HAP-1 (cell line): ENCODE measurements at regions not wholly inside any gene's neighbourhood (a gene's known extent, or its start where the extent isn't known, plus 50 kb on each side); places are given as distances from the start of the nearest gene placed in this dataset.
"Not testable (repeated sequence)": the region's sequence is repeated elsewhere in the genome, so short reads cannot be mapped to it uniquely, and the experiment has no call there.

Source experiments
- DNase-seq, 2 experiments: peaks; one replicate each; pipeline ENCODE4 v3.0.0-alpha.2; 2016 to 2020; ENCODE audit warnings: low spot score in 2 of 2
- H3K27me3 ChIP-seq: fragments of 250-450 bp; sonication (Bioruptor Pico); 2 replicates; pipeline ENCODE4 v1.5.1; 2020; ENCODE audit warnings: low read depth, mild to moderate bottlenecking, moderate library complexity
- H3K36me3 ChIP-seq: fragments of 250-450 bp; sonication (Bioruptor Pico); replicated peaks from 2 replicates; pipeline ENCODE4 v1.5.1; 2020; ENCODE audit warnings: mild to moderate bottlenecking
- H3K4me1 ChIP-seq: fragments of 250-450 bp; sonication (Bioruptor Pico); 2 replicates; pipeline ENCODE4 v1.5.1; 2020; ENCODE audit warnings: mild to moderate bottlenecking
- H3K4me3 ChIP-seq: fragments of 250-450 bp; sonication (Bioruptor Pico); 2 replicates; pipeline ENCODE4 v1.5.1; 2020; ENCODE audit warnings: mild to moderate bottlenecking, moderate library complexity
- H3K9me3 ChIP-seq: fragments of 250-450 bp; sonication (Bioruptor Pico); 2 replicates; pipeline ENCODE4 v1.5.1; 2020; ENCODE audit warnings: mild to moderate bottlenecking, moderate library complexity
- in situ Hi-C: fragments of 300-500 bp; cut with MboI; formaldehyde crosslinking; loops from 3 replicates; pipeline ENCODE4 v1.14.3; 2020; ENCODE audit warnings: low sequenced_read_pairs, inconsistent platforms, mixed read lengths

DNA sequence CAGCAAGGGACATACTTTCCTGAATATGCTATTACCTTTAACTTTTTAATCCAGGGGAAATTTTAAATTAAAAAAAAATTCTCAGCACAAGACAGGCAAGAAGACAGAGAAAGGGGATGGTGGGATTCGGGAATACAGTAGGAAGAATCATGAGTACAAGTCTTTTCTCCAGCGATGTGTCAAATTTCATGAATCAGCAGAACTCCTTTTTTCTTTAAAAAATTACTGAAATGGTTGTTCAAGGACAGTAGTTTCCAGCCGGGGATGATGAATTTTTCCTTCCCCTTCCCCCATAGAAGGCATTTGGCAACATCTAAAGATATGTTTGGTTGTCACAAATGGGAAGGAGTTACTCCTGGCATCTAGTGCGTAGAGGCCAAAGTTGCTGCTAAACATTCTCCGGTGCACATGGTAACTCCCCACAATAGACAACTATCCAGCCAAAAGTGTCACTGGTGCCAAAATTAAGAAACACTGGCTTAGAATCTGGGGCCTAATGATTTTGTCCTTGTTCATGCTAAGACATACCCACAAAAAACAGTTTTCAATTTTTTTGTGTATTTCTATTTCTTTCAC is 450.2 kb downstream of the CBLN4 start:
- in situ Hi-C loops: no loop called here
- Histone ChIP-seq H3K36me3 (no peaks in the 10 kb centered on the region), H3K9me3 (no peaks in the 10 kb centered on the region), H3K4me3 (no peak overlapping the region), H3K4me1 (no peaks in the 10 kb centered on the region), H3K27me3 (no peaks in the 10 kb centered on the region)
- no peak for DNase-seq

DNA sequence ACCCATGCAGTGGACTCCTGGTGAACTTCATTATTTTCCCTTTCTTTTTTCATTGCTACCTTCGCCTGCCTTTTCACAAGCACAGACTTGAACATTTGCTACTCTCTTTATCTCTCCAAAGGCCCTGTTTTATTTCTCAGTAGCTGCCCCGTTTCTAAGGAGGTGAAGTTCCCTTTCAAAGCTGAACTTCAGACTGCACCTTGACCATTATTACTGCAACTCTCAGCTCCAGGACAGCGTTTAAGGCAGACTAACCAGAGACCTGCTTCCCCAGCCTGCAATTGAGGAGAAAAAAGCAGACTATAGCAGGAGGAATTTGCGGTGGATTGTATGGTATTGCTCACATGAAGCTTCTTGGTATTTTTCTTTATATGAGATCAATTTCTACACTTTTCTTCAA is 460.7 kb downstream of the CBLN4 start:
- Histone ChIP-seq H3K9me3 (no peaks in the 10 kb centered on the region), H3K4me3 (no peak overlapping the region), H3K36me3 (no peaks in the 10 kb centered on the region), H3K27me3 (no peaks in the 10 kb centered on the region), H3K4me1 (no peaks in the 10 kb centered on the region)
- DNase-seq: no peak
- in situ Hi-C loops: no loop called here

DNA sequence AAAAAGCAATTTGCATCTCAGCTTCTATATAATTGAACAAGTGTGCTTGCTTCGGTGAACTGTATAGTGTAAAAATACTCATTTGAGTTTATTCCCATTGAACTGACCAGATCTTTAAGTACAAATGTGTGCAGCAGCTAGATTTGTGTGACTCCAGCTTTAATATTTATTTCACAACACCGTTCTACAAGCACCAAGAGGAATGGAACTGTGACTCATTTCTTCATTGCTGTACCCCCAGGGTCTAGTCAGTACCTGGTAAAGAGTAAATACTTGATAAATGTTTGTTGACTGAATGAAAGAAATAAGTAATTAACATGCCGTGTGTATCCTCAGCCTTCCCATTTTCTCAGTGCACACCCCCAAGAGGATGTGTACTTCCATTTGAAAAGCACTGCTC is 464.8 kb downstream of the CBLN4 start:
- in situ Hi-C loops: no loop called here
- Histone ChIP-seq H3K4me3 (no peak overlapping the region), H3K9me3 (no peaks in the 10 kb centered on the region), H3K27me3 (no peaks in the 10 kb centered on the region), H3K4me1 (no peaks in the 10 kb centered on the region), H3K36me3 (no peaks in the 10 kb centered on the region)
- no peak for DNase-seq

DNA sequence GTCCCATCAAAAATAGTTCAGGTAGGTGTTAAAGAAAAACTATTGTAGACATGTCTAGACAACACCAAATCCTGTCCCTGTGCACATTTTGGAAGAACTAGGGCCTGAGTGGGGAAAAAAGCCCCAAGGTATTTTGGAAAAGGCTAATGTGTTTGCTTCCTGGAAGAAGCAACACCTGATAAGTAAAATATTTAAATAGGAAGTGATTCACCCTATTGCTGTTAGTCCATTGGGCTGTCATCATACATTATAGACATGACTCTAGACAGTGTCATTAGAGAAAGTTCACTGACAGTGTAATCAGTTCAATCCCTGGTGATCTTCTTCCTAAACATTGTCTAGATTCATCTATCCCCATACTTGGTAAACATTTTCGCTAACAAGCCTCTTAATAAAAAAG is 465.3 kb downstream of the CBLN4 start:
- Histone ChIP-seq H3K27me3 (no peaks in the 10 kb centered on the region), H3K4me1 (no peaks in the 10 kb centered on the region), H3K36me3 (no peaks in the 10 kb centered on the region), H3K9me3 (no peaks in the 10 kb centered on the region), H3K4me3 (no peak overlapping the region)
- in situ Hi-C loops: no loop called here
- DNase-seq: no peak

GRCh38 chr20:55538261-55538908 is 466.9 kb downstream of the CBLN4 start:
- H3K4me1 ChIP-seq: no peaks in the 10 kb centered on the region
- no peaks in the 10 kb centered on the region for H3K9me3 ChIP-seq
- H3K36me3 ChIP-seq: no peaks in the 10 kb centered on the region
- no peak overlapping the region for H3K4me3 ChIP-seq
- no peaks in the 10 kb centered on the region for H3K27me3 ChIP-seq
- in situ Hi-C loops: no loop called here
- no peak for DNase-seq

- Histone ChIP-seq H3K9me3 (no peaks in the 10 kb centered on the region), H3K27me3 (no peaks in the 10 kb centered on the region), H3K4me1 (no peaks in the 10 kb centered on the region), H3K4me3 (no peak overlapping the region), H3K36me3 (no peaks in the 10 kb centered on the region)
- in situ Hi-C loops: no loop called here
- no peak for DNase-seq
These were observed 470.0 kb downstream of the CBLN4 start for GRCh38 chr20:55535366-55535765.

- no peak for DNase-seq
- H3K4me1 ChIP-seq: no peaks in the 10 kb centered on the region
- H3K36me3 ChIP-seq: no peaks in the 10 kb centered on the region
- H3K4me3 ChIP-seq: no peak overlapping the region
- no peaks in the 10 kb centered on the region for H3K9me3 ChIP-seq
- in situ Hi-C loops: no loop called here
- H3K27me3 ChIP-seq: no peaks in the 10 kb centered on the region
These were observed 471.7 kb downstream of the CBLN4 start for GRCh38 chr20:55533632-55534031.

DNA sequence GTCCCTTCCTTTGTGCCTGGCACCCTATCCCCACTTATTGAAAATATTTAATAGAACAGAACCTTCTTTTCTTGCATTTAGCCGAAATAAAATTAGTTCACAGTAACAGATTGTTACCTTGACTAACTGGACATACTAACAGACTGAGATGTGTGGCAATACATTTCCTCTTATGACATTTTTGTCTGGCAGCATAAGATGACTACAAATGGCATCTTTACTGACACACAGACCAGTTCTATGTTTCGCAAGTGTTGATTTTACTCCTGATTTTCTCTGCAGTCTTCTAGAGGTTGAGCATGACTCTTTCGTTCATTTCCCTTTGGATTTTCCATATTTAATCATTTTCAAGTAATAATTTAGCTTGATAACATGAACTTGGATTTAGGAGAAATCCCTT is 474.6 kb downstream of the CBLN4 start:
- DNase-seq: no peak
- no peaks in the 10 kb centered on the region for H3K27me3 ChIP-seq
- in situ Hi-C loops: no loop called here
- H3K36me3 ChIP-seq: no peaks in the 10 kb centered on the region
- H3K4me3 ChIP-seq: no peak overlapping the region
- no peaks in the 10 kb centered on the region for H3K4me1 ChIP-seq
- no peaks in the 10 kb centered on the region; the same call in none of the 2 replicates for H3K9me3 ChIP-seq

DNA sequence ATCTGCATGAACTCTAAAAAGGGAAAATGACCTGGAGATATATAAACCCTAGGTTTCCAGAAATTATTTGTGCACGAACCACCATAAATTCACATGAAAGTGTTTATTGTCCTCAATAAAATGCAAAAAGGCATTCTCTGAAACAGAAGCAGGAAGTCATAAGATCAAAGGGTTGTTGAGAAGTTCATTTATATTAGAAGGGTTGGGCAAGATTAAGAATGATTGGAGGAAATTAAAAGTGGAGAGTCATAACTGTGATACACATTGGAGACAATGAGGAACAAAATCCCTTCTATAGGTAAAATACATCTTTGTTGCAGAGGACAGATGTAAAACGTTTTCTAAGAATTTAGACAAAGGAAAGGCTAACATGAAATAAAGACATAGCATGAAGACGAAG is 476.8 kb downstream of the CBLN4 start:
- H3K27me3 ChIP-seq: no peaks in the 10 kb centered on the region
- H3K4me1 ChIP-seq: no peaks in the 10 kb centered on the region
- H3K9me3 ChIP-seq: no peaks in the 10 kb centered on the region; the same call in none of the 2 replicates
- H3K4me3 ChIP-seq: no peak overlapping the region
- in situ Hi-C loops: no loop called here
- H3K36me3 ChIP-seq: no peaks in the 10 kb centered on the region
- no peak for DNase-seq

DNA sequence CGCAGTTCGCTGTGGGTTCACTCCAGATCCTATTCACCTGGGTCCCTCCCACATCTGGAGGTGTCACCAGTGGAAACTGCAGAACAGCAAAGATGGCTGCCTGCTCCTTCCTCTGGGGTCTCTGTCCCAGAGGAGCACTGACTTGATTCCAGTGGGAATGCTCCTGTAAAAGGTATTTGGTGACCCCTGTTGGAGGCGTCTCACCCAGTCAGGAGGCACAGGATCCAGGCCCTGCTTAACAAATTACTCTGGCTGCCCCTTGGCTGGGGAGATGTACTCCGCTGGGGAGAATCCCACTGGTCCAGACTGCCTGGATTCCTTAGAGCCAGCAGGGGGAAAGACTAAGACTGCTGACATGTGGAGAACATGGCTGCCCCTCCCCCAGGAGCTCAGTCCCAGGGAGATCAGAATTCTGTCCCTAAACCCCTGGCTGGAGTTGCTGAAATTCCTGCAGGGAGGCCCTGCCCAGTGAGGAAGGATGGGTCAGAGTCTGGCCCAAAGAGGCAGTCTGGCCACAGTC is 483.0 kb downstream of the CBLN4 start:
- H3K4me3 ChIP-seq: no peak overlapping the region
- no peak for DNase-seq
- no peaks in the 10 kb centered on the region for H3K27me3 ChIP-seq
- in situ Hi-C loops: no loop called here
- H3K4me1 ChIP-seq: no peaks in the 10 kb centered on the region
- H3K36me3 ChIP-seq: no peaks in the 10 kb centered on the region
- H3K9me3 ChIP-seq: no peaks in the 10 kb centered on the region; the same call in 1 of the 2 replicates

- H3K4me3 ChIP-seq, H3K36me3 ChIP-seq, H3K9me3 ChIP-seq, DNase-seq, in situ Hi-C loops, H3K27me3 ChIP-seq, H3K4me1 ChIP-seq: not testable (repeated sequence)
These were observed 487.7 kb downstream of the CBLN4 start for GRCh38 chr20:55517584-55517983.

DNA sequence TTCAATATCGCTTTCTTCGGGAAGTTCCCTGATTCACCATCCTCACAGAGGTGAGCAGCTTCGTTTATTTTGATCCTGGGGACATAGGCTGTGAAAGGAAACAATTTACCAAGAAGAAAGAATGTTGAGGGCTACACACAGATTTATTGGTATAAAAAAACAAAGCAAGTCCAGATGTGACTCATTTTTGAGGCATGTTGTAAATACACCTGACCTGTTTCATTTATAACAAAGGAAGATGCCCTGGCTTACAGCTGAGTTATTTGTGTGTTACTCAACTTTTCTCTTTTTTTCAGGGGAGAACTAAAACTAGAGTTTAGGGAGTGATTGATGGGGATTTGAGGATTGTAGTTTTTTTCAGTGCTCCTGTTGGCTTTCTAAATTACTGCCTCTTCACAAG is 489.5 kb downstream of the CBLN4 start:
- no peaks in the 10 kb centered on the region for H3K36me3 ChIP-seq
- in situ Hi-C loops: no loop called here
- DNase-seq: no peak
- H3K27me3 ChIP-seq: no peaks in the 10 kb centered on the region
- H3K9me3 ChIP-seq: no peaks in the 10 kb centered on the region
- no peak overlapping the region for H3K4me3 ChIP-seq
- no peaks in the 10 kb centered on the region for H3K4me1 ChIP-seq

DNA sequence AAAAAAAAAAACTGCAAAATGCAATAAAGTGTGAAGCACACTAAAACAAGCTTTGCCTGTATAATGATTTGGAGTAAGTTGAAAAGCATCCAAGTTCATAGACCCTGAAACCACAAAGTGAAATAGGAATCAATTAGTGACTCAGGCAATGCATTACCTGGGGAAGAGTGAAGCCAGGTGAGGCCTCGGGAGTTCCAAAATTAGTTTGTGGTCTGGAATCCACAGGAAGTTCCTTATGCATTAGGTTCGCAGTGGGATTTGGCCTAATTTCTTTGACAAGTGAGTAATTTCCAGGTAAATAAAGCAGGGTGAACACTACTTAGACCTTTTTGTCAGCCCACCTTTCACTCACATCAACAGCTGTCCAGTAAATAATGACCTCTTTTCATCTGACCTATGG is 490.8 kb downstream of the CBLN4 start:
- Histone ChIP-seq H3K27me3 (no peaks in the 10 kb centered on the region), H3K4me3 (no peak overlapping the region), H3K9me3 (no peaks in the 10 kb centered on the region), H3K4me1 (no peaks in the 10 kb centered on the region), H3K36me3 (no peaks in the 10 kb centered on the region)
- in situ Hi-C loops: no loop called here
- DNase-seq: no peak

DNA sequence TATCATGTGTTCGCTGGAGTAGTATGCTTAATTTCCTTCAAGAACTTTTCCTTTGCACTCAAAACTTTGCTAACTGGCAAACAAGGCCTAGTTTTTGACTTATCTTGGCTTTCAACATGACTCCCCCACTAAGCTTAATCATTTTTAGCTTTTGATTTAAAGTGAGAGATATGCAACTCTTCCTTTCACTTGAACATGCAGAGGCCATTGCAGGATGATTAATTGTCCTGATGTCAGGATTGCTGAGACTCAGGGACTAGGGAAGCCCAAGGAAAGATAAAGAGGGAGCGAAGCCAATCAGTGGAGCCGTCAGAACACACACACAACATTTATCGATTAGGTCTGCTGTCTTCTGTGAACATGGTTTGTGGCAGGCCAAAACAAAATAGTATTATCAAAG is 491.4 kb downstream of the CBLN4 start:
- Histone ChIP-seq H3K9me3 (no peaks in the 10 kb centered on the region), H3K36me3 (no peaks in the 10 kb centered on the region), H3K27me3 (no peaks in the 10 kb centered on the region), H3K4me1 (no peaks in the 10 kb centered on the region), H3K4me3 (no peak overlapping the region)
- in situ Hi-C loops: no loop called here
- no peak for DNase-seq

DNA sequence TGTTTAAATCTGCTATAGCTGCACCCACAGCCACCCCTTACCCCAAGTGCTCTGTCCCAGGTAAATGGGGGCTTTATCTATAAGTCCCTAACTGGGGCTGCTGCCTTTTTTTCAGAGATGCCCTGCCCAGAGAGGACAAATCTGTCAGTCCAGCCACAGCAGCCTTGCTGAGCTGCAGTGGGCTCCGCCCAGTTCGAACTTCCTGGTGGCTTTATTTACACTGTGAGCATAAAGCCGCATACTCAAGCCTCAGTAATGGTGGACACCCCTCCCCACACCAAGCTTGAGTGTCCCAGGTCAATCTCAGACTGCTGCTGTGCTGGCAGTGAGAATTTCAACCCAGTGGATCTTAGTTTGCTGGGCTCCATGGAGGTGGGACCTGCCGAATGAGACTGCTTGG is 505.2 kb downstream of the CBLN4 start:
- DNase-seq: no peak
- Histone ChIP-seq H3K4me3 (no peak overlapping the region), H3K36me3 (no peaks in the 10 kb centered on the region), H3K4me1 (no peaks in the 10 kb centered on the region), H3K9me3 (no peaks in the 10 kb centered on the region), H3K27me3 (no peaks in the 10 kb centered on the region)
- in situ Hi-C loops: no loop called here
